ENCODE measurements at regions not wholly inside any gene's neighbourhood (a gene's known extent, or its start where the extent isn't known, plus 50 kb on each side); places are given as distances from the start of the nearest gene placed in this dataset.

- DNase-seq (ENCODE audit: low spot score): no peak
- H3K9me2 ChIP-seq (ENCODE audit: insufficient read depth, low read length): no peaks in the 10 kb centered on the region
- ChIA-PET POLR2A (no interaction called here), CTCF (ENCODE audit: unreplicated experiment) (no interaction called here)
- H4K20me1 ChIP-seq (ENCODE audit: insufficient read depth, low read length): no peaks in the 10 kb centered on the region
- no TSS peak for BruUV-seq (replicated peaks)
- H3K36me3 ChIP-seq (ENCODE audit: insufficient read depth, low read length): no peaks in the 10 kb centered on the region
- no peak overlapping the region for H3K27ac ChIP-seq (ENCODE audit: low read depth, low read length, poor library complexity, severe bottlenecking)
- H3K9me3 ChIP-seq (ENCODE audit: low read length): no peaks in the 10 kb centered on the region
- TF ChIP-seq EZH2phosphoT487 (IDR thresholded peaks at IDR 0.05; ENCODE audit: borderline replicate concordance, low read depth, low read length) (no peak), CTCF (conservative IDR thresholded peaks at IDR 0.05; ENCODE audit: low read length) (no peak)
- H3K4me3 ChIP-seq (ENCODE audit: low read depth, low read length, poor library complexity, severe bottlenecking): no peak overlapping the region
- H3K79me2 ChIP-seq (ENCODE audit: insufficient read depth, low read depth, low read length): no peaks in the 10 kb centered on the region
- no peaks in the 10 kb centered on the region for H3K4me1 ChIP-seq (ENCODE audit: insufficient read depth, low read length, poor library complexity, severe bottlenecking)
- H3K4me2 ChIP-seq (ENCODE audit: low read length): no peak overlapping the region
- intact Hi-C loops (cut with micrococcal nuclease; ENCODE audit: unreplicated experiment): no loop called here
- no peak overlapping the region for H2AFZ ChIP-seq (ENCODE audit: low read length)
These were observed 113.0 kb downstream of the ANXA1 start for GRCh38 chr9:73264631-73265030.

GRCh38 chr9:73265876-73266275 is 114.2 kb downstream of the ANXA1 start:
- ChIA-PET POLR2A (no interaction called here), CTCF (ENCODE audit: unreplicated experiment) (no interaction called here)
- BruUV-seq (replicated peaks): no TSS peak
- no peak overlapping the region for H3K4me3 ChIP-seq (ENCODE audit: low read depth, low read length, poor library complexity, severe bottlenecking)
- no peak for DNase-seq (ENCODE audit: low spot score)
- no peaks in the 10 kb centered on the region for H3K36me3 ChIP-seq (ENCODE audit: insufficient read depth, low read length)
- H3K4me1 ChIP-seq (ENCODE audit: insufficient read depth, low read length, poor library complexity, severe bottlenecking): no peaks in the 10 kb centered on the region
- TF ChIP-seq CTCF (conservative IDR thresholded peaks at IDR 0.05; ENCODE audit: low read length) (no peak), EZH2phosphoT487 (IDR thresholded peaks at IDR 0.05; ENCODE audit: borderline replicate concordance, low read depth, low read length) (no peak)
- no peak overlapping the region for H3K27ac ChIP-seq (ENCODE audit: low read depth, low read length, poor library complexity, severe bottlenecking)
- intact Hi-C loops (cut with micrococcal nuclease; ENCODE audit: unreplicated experiment): no loop called here
- H3K9me3 ChIP-seq (ENCODE audit: low read length): no peaks in the 10 kb centered on the region
- no peaks in the 10 kb centered on the region for H3K9me2 ChIP-seq (ENCODE audit: insufficient read depth, low read length)
- no peak overlapping the region for H3K4me2 ChIP-seq (ENCODE audit: low read length)
- no peak overlapping the region for H2AFZ ChIP-seq (ENCODE audit: low read length)
- no peaks in the 10 kb centered on the region for H4K20me1 ChIP-seq (ENCODE audit: insufficient read depth, low read length)
- H3K79me2 ChIP-seq (ENCODE audit: insufficient read depth, low read depth, low read length): no peaks in the 10 kb centered on the region

GRCh38 chr9:73269430-73270101 is 117.9 kb downstream of the ANXA1 start:
- H3K79me2 ChIP-seq (ENCODE audit: insufficient read depth, low read depth, low read length): no peaks in the 10 kb centered on the region
- H2AFZ ChIP-seq (ENCODE audit: low read length): no peak overlapping the region
- H3K4me1 ChIP-seq (ENCODE audit: insufficient read depth, low read length, poor library complexity, severe bottlenecking): no peaks in the 10 kb centered on the region
- no peak overlapping the region for H3K27ac ChIP-seq (ENCODE audit: low read depth, low read length, poor library complexity, severe bottlenecking)
- intact Hi-C loops (cut with micrococcal nuclease; ENCODE audit: unreplicated experiment): no loop called here
- ChIA-PET CTCF (ENCODE audit: unreplicated experiment) (no interaction called here), POLR2A (interaction anchor here (0.9 kb wide), 2 partner anchors 11 to 67 kb away, joined by 3 to 4 read pairs; no protein-coding TSS in a partner anchor)
- H3K36me3 ChIP-seq (ENCODE audit: insufficient read depth, low read length): no peaks in the 10 kb centered on the region
- H3K4me2 ChIP-seq (ENCODE audit: low read length): no peak overlapping the region
- H3K9me2 ChIP-seq (ENCODE audit: insufficient read depth, low read length): no peaks in the 10 kb centered on the region
- no TSS peak for BruUV-seq (replicated peaks)
- H3K4me3 ChIP-seq (ENCODE audit: low read depth, low read length, poor library complexity, severe bottlenecking): no peak overlapping the region
- H3K9me3 ChIP-seq (ENCODE audit: low read length): no peaks in the 10 kb centered on the region
- DNase-seq (ENCODE audit: low spot score): peak; percentile 1
- H4K20me1 ChIP-seq (ENCODE audit: insufficient read depth, low read length): no peaks in the 10 kb centered on the region
- TF ChIP-seq EZH2phosphoT487 (IDR thresholded peaks at IDR 0.05; ENCODE audit: borderline replicate concordance, low read depth, low read length) (no peak), CTCF (conservative IDR thresholded peaks at IDR 0.05; ENCODE audit: low read length) (peak; percentile 44; the same call in 1 of the 2 replicates)

Data from OCI-LY7 (cell line).